ENCODE measurements at regions not wholly inside any gene's neighbourhood (a gene's known extent, or its start where the extent isn't known, plus 50 kb on each side); places are given as distances from the start of the nearest gene placed in this dataset.

- DNase-seq (ENCODE audit: low spot score), result no peak
These were observed 144.0 kb upstream of the PHACTR3 start for GRCh38 chr20:59460352-59460751.

GRCh38 chr20:59461526-59461925, 142.8 kb upstream of the PHACTR3 start:
- no peak for DNase-seq (ENCODE audit: low spot score)

- DNase-seq (ENCODE audit: low spot score), result no peak
These were observed 142.1 kb upstream of the PHACTR3 start for GRCh38 chr20:59462249-59462648.

GRCh38 chr20:59463541-59463940, 140.8 kb upstream of the PHACTR3 start:
- no peak for DNase-seq (ENCODE audit: low spot score)

- no peak for DNase-seq (ENCODE audit: low spot score)
These were observed 138.1 kb upstream of the PHACTR3 start for GRCh38 chr20:59466107-59466815.

- no peak for DNase-seq (ENCODE audit: low spot score)
These were observed 135.5 kb upstream of the PHACTR3 start for GRCh38 chr20:59468831-59469230.

GRCh38 chr20:59469267-59470252, 134.8 kb upstream of the PHACTR3 start:
- DNase-seq (ENCODE audit: low spot score), result no peak

GRCh38 chr20:59470521-59470920, 133.8 kb upstream of the PHACTR3 start:
- no peak for DNase-seq (ENCODE audit: low spot score)

GRCh38 chr20:59471653-59472421, 132.5 kb upstream of the PHACTR3 start:
- no peak for DNase-seq (ENCODE audit: low spot score)

GRCh38 chr20:59473742-59474141, 130.6 kb upstream of the PHACTR3 start:
- DNase-seq (ENCODE audit: low spot score), result no peak

GRCh38 chr20:59481067-59481466, 123.3 kb upstream of the PHACTR3 start:
- DNase-seq (ENCODE audit: low spot score), result no peak

- DNase-seq (ENCODE audit: low spot score), result no peak
These were observed 122.8 kb upstream of the PHACTR3 start for GRCh38 chr20:59481477-59482018.

- DNase-seq (ENCODE audit: low spot score), result no peak
These were observed 121.8 kb upstream of the PHACTR3 start for GRCh38 chr20:59482351-59483187.

- DNase-seq (ENCODE audit: low spot score), result no peak
These were observed 120.9 kb upstream of the PHACTR3 start for GRCh38 chr20:59483481-59483880.

- no peak for DNase-seq (ENCODE audit: low spot score)
These were observed 120.1 kb upstream of the PHACTR3 start for GRCh38 chr20:59484228-59484627.

- DNase-seq (ENCODE audit: low spot score), result peak; percentile 89
These were observed 118.5 kb upstream of the PHACTR3 start for GRCh38 chr20:59485576-59486454.

GRCh38 chr20:59488459-59488858, 115.9 kb upstream of the PHACTR3 start:
- DNase-seq (ENCODE audit: low spot score), result peak; percentile 9

GRCh38 chr20:59490196-59491004, 113.9 kb upstream of the PHACTR3 start:
- DNase-seq (ENCODE audit: low spot score), result peak; percentile 78

- no peak for DNase-seq (ENCODE audit: low spot score)
These were observed 112.5 kb upstream of the PHACTR3 start for GRCh38 chr20:59491884-59492283.

Data from cerebellar cortex (tissue), 1 donor.